Progenitor cell of endocrine pancreas (in vitro differentiated cells): ENCODE measurements at regions not wholly inside any gene's neighbourhood (a gene's known extent, or its start where the extent isn't known, plus 50 kb on each side); places are given as distances from the start of the nearest gene placed in this dataset.

Experiments
- DNase-seq: peaks from one replicate; pipeline ENCODE4 v3.0.0; 2021; ENCODE audit warnings: low spot score; ENCODE audit not compliant: unreplicated experiment
- H3K27ac Mint-ChIP-seq: 2 replicates; pipeline ENCODE4 v1.8.0; 2021; ENCODE audit warnings: mild to moderate bottlenecking, moderate library complexity, mixed read lengths
- H3K27me3 Mint-ChIP-seq: 2 replicates; pipeline ENCODE4 v1.8.0; 2021; ENCODE audit warnings: mixed read lengths
- H3K36me3 Mint-ChIP-seq: 2 replicates; pipeline ENCODE4 v1.8.0; 2022; ENCODE audit warnings: mixed read lengths; ENCODE audit not compliant: insufficient read depth
- H3K4me1 Mint-ChIP-seq: 2 replicates; pipeline ENCODE4 v1.8.0; 2021; ENCODE audit warnings: low read depth, mixed read lengths
- H3K4me3 Mint-ChIP-seq: 2 replicates; pipeline ENCODE4 v1.8.0; 2021; ENCODE audit warnings: low read depth, mild to moderate bottlenecking, moderate library complexity, mixed read lengths
- H3K9me3 Mint-ChIP-seq: 2 replicates; pipeline ENCODE4 v1.8.0; 2021; ENCODE audit warnings: low read depth, mixed read lengths
- CTCF ChIP-seq: fragments of 200-600 bp; sonication (generic); IDR thresholded peaks from one replicate; pipeline ENCODE4 v1.5.0; 2021; ENCODE audit warnings: antibody characterized with exemption, mild to moderate bottlenecking; ENCODE audit not compliant: unreplicated experiment

DNA sequence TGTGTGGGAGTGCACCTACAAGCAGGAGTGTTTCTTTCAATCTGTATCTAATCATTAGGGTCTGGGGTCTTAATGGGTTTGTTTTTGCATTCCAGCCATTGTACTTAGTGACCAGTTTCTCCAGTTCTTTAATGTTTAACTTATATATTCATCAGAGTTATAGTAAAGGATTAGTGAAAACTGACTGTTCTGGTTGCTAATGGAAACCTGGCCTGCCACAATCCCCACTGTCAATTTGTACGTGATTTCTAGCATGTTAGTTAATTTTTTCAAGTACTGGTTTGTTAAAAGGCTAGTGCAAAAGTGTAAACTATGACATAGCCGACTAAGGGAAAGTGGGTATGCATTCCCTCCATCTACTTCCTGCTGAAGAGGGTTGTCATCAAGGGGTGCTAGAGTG, 276.1 kb downstream of the HTR1A start:
- Mint-ChIP-seq H3K4me3 (peak overlapping the region; percentile 70), H3K27ac (peak overlapping the region; percentile 99), H3K36me3 (peaks cover 22% of the 10 kb centered on the region), H3K27me3 (no peaks in the 10 kb centered on the region), H3K9me3 (peaks cover 11% of the 10 kb centered on the region), H3K4me1 (peaks cover 58% of the 10 kb centered on the region)
- TF ChIP-seq CTCF = no peak
- no peak for DNase-seq

GRCh38 chr5:63685454-63685853, 276.8 kb downstream of the HTR1A start:
- H3K27me3 Mint-ChIP-seq = no peaks in the 10 kb centered on the region
- H3K4me1 Mint-ChIP-seq = peaks cover 52% of the 10 kb centered on the region
- H3K4me3 Mint-ChIP-seq = peak overlapping the region; percentile 70
- no peak for TF ChIP-seq CTCF
- H3K9me3 Mint-ChIP-seq = peaks cover 11% of the 10 kb centered on the region
- H3K27ac Mint-ChIP-seq = peak overlapping the region; percentile 99
- H3K36me3 Mint-ChIP-seq = peaks cover 24% of the 10 kb centered on the region
- no peak for DNase-seq

DNA sequence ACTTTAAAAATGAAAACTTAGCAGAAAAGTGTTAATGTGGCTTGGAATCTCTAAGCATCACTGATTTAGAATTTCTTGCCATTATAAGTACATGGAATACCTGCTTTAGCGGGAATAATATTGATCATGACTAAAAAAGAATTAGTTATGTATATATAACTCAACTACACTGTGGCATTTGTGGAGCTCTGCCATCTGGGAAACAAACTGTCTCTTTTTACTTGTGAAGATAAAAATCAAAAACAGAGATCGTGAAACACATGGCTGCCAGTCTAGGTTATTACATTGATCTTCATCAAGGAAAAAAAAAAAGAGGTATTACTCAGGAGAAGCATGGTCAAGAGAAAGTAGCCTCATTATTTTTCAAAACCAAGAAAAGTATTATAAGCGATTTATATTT, 287.4 kb downstream of the HTR1A start:
- H3K27ac Mint-ChIP-seq = no peak overlapping the region
- H3K4me3 Mint-ChIP-seq = no peak overlapping the region
- no peak for DNase-seq
- H3K27me3 Mint-ChIP-seq = no peaks in the 10 kb centered on the region
- peaks cover 10% of the 10 kb centered on the region for H3K36me3 Mint-ChIP-seq
- H3K4me1 Mint-ChIP-seq = no peaks in the 10 kb centered on the region
- peaks cover 7% of the 10 kb centered on the region for H3K9me3 Mint-ChIP-seq
- TF ChIP-seq CTCF = no peak

GRCh38 chr5:63655043-63655442, 307.2 kb downstream of the HTR1A start:
- TF ChIP-seq CTCF = no peak
- Mint-ChIP-seq H3K9me3 (no peaks in the 10 kb centered on the region), H3K27ac (peak overlapping the region; percentile 59), H3K36me3 (no peaks in the 10 kb centered on the region), H3K4me1 (no peaks in the 10 kb centered on the region), H3K4me3 (no peak overlapping the region), H3K27me3 (no peaks in the 10 kb centered on the region)
- no peak for DNase-seq

- no peaks in the 10 kb centered on the region for H3K36me3 Mint-ChIP-seq
- TF ChIP-seq CTCF = no peak
- H3K9me3 Mint-ChIP-seq = no peaks in the 10 kb centered on the region
- H3K4me1 Mint-ChIP-seq = no peaks in the 10 kb centered on the region
- H3K27me3 Mint-ChIP-seq = no peaks in the 10 kb centered on the region
- no peak for DNase-seq
- no peak overlapping the region for H3K27ac Mint-ChIP-seq
- no peak overlapping the region for H3K4me3 Mint-ChIP-seq
Observed at GRCh38 chr5:63650581-63650980, 311.7 kb downstream of the HTR1A start.
